NCI-H146 treated with DMSO at 0.1 percent for 48 hours (cell line): ENCODE measurements at regions not wholly inside any gene's neighbourhood (a gene's known extent, or its start where the extent isn't known, plus 50 kb on each side); places are given as distances from the start of the nearest gene placed in this dataset.

ENCODE experiments used
- DNase-seq: peaks from one replicate; lab custom pipeline; 2025; ENCODE audit not compliant: unreplicated experiment; lab: John Stamatoyannopoulos, UW

GRCh38 chr5:167792514-167792913 lies 498.9 kb upstream of the WWC1 start:
- no peak for DNase-seq

GRCh38 chr5:167793700-167794099 lies 497.7 kb upstream of the WWC1 start:
- DNase-seq, result no peak

GRCh38 chr5:167794121-167794520 lies 497.3 kb upstream of the WWC1 start:
- DNase-seq, result no peak

- DNase-seq, result no peak
Measured at GRCh38 chr5:167796672-167797071, 494.8 kb upstream of the WWC1 start.

- no peak for DNase-seq
Measured at GRCh38 chr5:167797933-167798332, 493.5 kb upstream of the WWC1 start.

GRCh38 chr5:167798448-167798847 lies 493.0 kb upstream of the WWC1 start:
- no peak for DNase-seq

GRCh38 chr5:167800427-167800826 lies 491.0 kb upstream of the WWC1 start:
- no peak for DNase-seq

- DNase-seq, result no peak
Measured at GRCh38 chr5:167801999-167802398, 489.4 kb upstream of the WWC1 start.

GRCh38 chr5:167802755-167803431 lies 488.6 kb upstream of the WWC1 start:
- DNase-seq, result no peak

- no peak for DNase-seq
Measured at GRCh38 chr5:167804512-167805220, 486.8 kb upstream of the WWC1 start.

- DNase-seq, result no peak
Measured at GRCh38 chr5:167810573-167810972, 480.9 kb upstream of the WWC1 start.

GRCh38 chr5:167812871-167813270 lies 478.6 kb upstream of the WWC1 start:
- DNase-seq, result no peak

- no peak for DNase-seq
Measured at GRCh38 chr5:167813389-167813788, 478.1 kb upstream of the WWC1 start.

GRCh38 chr5:167814040-167814439 lies 477.4 kb upstream of the WWC1 start:
- no peak for DNase-seq

GRCh38 chr5:167814828-167815227 lies 476.6 kb upstream of the WWC1 start:
- DNase-seq, result no peak

GRCh38 chr5:167816354-167816753 lies 475.1 kb upstream of the WWC1 start:
- no peak for DNase-seq

- DNase-seq, result no peak
Measured at GRCh38 chr5:167816864-167817263, 474.6 kb upstream of the WWC1 start.

- DNase-seq, result no peak
Measured at GRCh38 chr5:167819406-167819805, 472.0 kb upstream of the WWC1 start.

- no peak for DNase-seq
Measured at GRCh38 chr5:167820101-167820990, 471.1 kb upstream of the WWC1 start.

- no peak for DNase-seq
Measured at GRCh38 chr5:167821151-167821550, 470.3 kb upstream of the WWC1 start.

GRCh38 chr5:167821669-167822068 lies 469.8 kb upstream of the WWC1 start:
- DNase-seq, result no peak

GRCh38 chr5:167822241-167822640 lies 469.2 kb upstream of the WWC1 start:
- no peak for DNase-seq
